ENCODE measurements at regions not wholly inside any gene's neighbourhood (a gene's known extent, or its start where the extent isn't known, plus 50 kb on each side); places are given as distances from the start of the nearest gene placed in this dataset.
"Not testable (repeated sequence)": the region's sequence is repeated elsewhere in the genome, so short reads cannot be mapped to it uniquely, and the experiment has no call there.

DNA sequence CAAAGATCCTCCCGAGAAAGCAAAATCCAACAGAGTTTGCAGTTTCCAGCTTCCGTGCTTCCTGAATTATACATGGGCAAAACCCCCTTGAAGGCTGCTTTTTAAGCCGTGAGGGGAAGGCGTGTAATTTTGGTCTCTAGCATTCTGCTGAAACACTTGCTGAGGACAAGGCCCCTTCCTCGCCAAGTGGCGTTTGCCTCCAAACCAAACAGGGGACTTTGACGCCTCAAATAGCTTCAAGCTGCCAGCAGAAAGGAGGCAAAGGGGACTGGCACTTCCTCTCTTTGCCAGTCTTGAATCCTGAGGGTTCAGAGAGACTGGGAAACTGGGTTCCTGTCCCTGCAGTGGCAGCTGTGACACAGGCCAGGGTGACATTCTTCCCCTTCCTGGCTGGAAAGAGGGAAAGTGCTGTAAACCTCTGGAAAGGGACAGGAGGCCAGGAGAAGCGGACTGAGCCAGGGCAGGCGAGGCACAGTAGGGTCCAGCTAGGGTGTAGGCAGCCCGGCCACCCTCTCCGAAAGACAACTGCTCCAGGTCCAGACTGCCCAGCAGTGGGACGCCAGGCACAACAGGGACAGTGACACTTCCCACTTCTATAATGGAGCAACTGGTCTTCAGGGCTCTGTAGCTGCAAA is 96.2 kb upstream of the MED13L start:
- TF ChIP-seq, protein P1, sequence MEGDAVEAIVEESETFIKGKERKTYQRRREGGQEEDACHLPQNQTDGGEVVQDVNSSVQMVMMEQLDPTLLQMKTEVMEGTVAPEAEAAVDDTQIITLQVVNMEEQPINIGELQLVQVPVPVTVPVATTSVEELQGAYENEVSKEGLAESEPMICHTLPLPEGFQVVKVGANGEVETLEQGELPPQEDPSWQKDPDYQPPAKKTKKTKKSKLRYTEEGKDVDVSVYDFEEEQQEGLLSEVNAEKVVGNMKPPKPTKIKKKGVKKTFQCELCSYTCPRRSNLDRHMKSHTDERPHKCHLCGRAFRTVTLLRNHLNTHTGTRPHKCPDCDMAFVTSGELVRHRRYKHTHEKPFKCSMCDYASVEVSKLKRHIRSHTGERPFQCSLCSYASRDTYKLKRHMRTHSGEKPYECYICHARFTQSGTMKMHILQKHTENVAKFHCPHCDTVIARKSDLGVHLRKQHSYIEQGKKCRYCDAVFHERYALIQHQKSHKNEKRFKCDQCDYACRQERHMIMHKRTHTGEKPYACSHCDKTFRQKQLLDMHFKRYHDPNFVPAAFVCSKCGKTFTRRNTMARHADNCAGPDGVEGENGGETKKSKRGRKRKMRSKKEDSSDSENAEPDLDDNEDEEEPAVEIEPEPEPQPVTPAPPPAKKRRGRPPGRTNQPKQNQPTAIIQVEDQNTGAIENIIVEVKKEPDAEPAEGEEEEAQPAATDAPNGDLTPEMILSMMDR (IDR thresholded peaks at IDR 0.05; ENCODE audit: insufficient read depth, low read depth, low read length) = no peak
- Histone ChIP-seq H3K36me3 (ENCODE audit: control insufficient read depth, insufficient read depth, low read length) (no peaks in the 10 kb centered on the region), H3K4me3 (ENCODE audit: low read depth, low read length) (no peak overlapping the region), H3K27me3 (ENCODE audit: control insufficient read depth, insufficient read depth, low read length) (no peaks in the 10 kb centered on the region)
- ChIA-PET POLR2A (no interaction called here), CTCF (interaction anchor here (0.6 kb wide), 1 partner anchor 36 kb away, joined by 3 read pairs; no protein-coding TSS in a partner anchor)
- DNase-seq (ENCODE audit: low read depth) = no peak

DNA sequence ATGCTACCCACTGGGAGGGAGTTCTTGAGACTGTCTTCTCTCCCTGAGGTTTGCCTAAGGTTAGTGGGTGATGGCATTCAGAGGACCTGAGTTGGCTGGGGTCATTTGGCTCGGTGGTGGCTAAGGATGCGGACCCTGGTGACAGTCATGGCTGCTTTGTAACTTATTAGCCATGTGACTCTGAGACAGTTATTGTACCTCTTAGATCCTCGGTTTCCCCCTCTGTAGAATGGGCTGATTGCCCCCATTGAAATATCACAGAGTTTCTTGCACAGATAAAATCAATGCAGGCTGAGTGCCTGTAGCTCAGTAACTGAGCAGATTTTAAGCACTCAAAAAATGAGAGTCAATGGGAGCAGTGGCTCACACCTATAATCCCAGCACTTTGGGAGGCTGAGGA is 96.7 kb upstream of the MED13L start:
- ChIA-PET POLR2A (no interaction called here), CTCF (no interaction called here)
- DNase-seq (ENCODE audit: low read depth) = no peak
- Histone ChIP-seq H3K4me3 (ENCODE audit: low read depth, low read length) (no peak overlapping the region), H3K27me3 (ENCODE audit: control insufficient read depth, insufficient read depth, low read length) (no peaks in the 10 kb centered on the region), H3K36me3 (ENCODE audit: control insufficient read depth, insufficient read depth, low read length) (no peaks in the 10 kb centered on the region)
- TF ChIP-seq, protein P1 (IDR thresholded peaks at IDR 0.05; ENCODE audit: insufficient read depth, low read depth, low read length) = no peak

DNA sequence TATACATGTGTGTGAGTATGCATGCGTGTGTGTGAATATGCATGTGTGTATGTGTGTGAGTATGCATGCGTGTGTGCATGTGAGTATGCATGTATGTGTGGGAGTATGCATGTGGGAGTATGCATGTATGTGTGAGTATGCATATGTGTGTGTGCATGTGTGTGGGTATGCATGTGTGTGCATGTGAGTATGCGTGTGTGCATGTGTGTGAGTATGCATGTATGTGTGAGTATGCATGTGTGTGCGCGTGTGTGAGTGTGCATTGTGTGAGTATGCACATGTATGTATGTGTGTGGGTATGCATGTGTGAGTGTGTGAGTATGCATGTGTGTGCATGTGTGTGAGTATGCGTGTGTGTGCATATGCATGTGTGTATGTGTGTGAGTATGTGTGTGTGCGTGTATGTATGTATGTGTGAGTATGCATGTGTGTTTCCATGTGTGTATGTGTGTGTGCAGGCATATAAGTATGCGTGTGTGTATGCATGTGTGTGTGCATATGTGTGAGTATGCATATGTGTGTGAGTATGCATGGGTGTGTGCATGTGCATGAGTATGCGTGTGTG is 97.9 kb upstream of the MED13L start:
- no peaks in the 10 kb centered on the region for H3K36me3 ChIP-seq (ENCODE audit: control insufficient read depth, insufficient read depth, low read length)
- DNase-seq (ENCODE audit: low read depth) = no peak
- CTCF ChIA-PET = no interaction called here
- TF ChIP-seq, protein P1 (IDR thresholded peaks at IDR 0.05; ENCODE audit: insufficient read depth, low read depth, low read length) = no peak
- no peak overlapping the region for H3K4me3 ChIP-seq (ENCODE audit: low read depth, low read length)
- POLR2A ChIA-PET = interaction anchor here (0.7 kb wide), 1 partner anchor 179 kb away, joined by 3 read pairs; no protein-coding TSS in a partner anchor
- H3K27me3 ChIP-seq (ENCODE audit: control insufficient read depth, insufficient read depth, low read length) = no peaks in the 10 kb centered on the region

DNA sequence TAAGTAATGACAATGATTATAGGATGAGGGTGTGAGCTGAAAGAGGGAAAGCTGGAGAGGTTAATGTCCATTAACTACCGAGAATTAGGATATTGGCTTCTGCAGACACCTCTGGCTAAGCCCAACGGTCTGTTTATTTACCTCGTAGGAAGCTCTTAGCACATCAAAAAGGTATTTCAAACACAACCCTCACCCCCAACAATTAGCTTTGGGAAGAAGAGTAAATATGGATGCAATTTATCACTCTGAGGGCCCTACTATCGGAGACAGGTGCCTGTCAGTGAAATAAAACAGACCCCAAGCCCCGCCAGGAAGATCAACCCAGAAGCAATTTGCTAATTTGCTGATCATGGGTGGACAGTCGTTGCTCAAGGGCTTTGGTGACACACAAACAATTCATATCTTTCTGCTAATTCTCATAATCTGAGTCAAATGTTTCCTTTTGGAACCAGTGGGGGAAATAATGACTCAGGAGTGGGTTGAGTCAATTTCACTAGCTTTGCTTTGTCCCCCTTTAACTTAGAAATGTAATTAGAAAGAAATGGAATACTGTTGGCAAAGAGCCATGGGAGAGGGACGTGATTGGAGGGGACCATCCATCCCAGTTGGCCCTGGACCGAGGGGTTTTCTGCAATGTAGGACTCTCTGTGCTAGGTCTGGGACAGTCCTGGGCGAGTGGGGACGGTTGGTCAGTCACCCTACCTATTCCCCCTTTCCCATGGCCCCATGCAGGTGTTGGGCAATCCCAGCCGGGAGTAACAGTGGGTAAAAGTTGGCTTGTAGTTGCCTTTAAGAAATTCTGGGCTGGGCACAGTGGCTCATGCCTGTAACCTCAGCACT is 99.1 kb upstream of the MED13L start:
- CTCF ChIA-PET = interaction anchor here (1.1 kb wide), 1 partner anchor 74 kb away, joined by 3 read pairs; no protein-coding TSS in a partner anchor
- no peak for DNase-seq (ENCODE audit: low read depth)
- no peaks in the 10 kb centered on the region for H3K36me3 ChIP-seq (ENCODE audit: control insufficient read depth, insufficient read depth, low read length)
- TF ChIP-seq, protein P1 (IDR thresholded peaks at IDR 0.05; ENCODE audit: insufficient read depth, low read depth, low read length) = no peak
- POLR2A ChIA-PET = no interaction called here
- H3K4me3 ChIP-seq (ENCODE audit: low read depth, low read length) = no peak overlapping the region
- no peaks in the 10 kb centered on the region for H3K27me3 ChIP-seq (ENCODE audit: control insufficient read depth, insufficient read depth, low read length)

DNA sequence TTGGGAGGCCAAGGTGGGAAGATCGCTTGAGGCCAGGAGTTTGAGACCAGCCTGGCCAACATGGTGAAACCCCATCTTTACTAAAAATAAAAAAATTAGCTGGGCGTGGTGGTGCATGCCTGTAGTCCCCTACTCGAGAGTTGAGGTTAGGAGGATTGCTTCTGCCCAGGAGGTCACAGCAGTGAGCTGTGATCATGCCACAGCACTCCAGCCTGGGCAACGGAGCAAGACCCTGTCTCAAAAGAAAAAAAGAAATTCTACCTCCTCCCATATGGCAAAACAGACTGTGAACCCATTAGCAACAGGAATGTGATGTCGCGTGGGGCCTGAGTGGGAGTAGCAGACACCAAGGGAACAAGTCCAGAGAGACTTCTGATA is 99.7 kb upstream of the MED13L start:
- DNase-seq (ENCODE audit: low read depth); POLR2A ChIA-PET; H3K36me3 ChIP-seq (ENCODE audit: control insufficient read depth, insufficient read depth, low read length); H3K4me3 ChIP-seq (ENCODE audit: low read depth, low read length); H3K27me3 ChIP-seq (ENCODE audit: control insufficient read depth, insufficient read depth, low read length): not testable (repeated sequence)
- CTCF ChIA-PET = interaction anchor here (1.1 kb wide), 1 partner anchor 74 kb away, joined by 3 read pairs; no protein-coding TSS in a partner anchor
